ENCODE measurements at regions not wholly inside any gene's neighbourhood (a gene's known extent, or its start where the extent isn't known, plus 50 kb on each side); places are given as distances from the start of the nearest gene placed in this dataset.

DNA sequence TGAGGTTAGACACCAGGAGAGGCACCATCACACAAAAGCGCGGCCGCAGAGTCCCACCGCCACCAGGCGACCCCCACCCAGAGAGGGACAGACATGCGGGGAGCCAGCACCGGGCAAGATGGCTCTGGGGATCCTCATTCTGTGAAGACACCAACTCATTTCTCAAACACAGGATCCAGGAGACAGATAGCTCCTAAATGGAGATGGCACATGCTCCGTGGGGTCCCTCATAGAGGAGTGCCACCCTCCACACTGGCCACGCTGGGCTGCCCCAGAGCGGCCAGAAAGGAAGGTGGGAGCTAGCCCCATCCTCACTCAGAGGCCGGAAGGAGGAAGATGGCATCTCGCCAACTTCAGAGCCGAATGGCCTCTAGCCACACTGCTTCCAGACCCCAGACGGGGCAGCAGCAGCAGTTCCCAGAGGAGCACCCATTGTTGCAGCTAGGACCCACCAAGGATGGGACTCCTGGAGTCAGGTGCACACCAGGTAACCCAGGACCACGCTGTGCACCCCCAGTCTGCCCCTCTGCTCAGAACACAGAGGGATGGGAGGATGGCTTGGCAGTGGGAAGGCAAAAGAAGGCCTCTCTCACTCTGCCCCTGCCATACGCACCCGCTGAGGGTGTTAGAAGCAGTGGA lies 78.6 kb downstream of the ZIC5 start:
- no peak for DNase-seq (ENCODE audit: low read depth)

DNA sequence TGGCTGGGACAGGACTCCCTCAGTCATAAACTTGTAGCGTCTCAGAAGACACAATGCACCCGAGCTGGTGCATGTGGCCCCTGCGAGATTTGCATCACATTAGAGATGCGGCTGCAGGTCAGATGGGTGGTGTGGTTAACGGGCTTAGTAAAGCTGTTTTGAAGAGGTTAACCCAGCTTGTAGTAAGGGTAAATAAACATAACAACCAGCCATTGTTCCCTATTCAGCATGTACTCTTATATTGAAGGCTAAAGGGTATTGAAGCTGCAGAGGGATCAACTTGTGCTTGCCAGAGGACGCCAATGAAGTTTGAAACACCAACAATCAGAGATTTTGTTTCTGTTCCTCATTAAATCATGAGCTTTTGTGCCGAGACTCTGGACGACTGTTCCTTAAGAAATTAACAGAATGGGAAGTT lies 79.4 kb downstream of the ZIC5 start:
- no peak for DNase-seq (ENCODE audit: low read depth)

DNA sequence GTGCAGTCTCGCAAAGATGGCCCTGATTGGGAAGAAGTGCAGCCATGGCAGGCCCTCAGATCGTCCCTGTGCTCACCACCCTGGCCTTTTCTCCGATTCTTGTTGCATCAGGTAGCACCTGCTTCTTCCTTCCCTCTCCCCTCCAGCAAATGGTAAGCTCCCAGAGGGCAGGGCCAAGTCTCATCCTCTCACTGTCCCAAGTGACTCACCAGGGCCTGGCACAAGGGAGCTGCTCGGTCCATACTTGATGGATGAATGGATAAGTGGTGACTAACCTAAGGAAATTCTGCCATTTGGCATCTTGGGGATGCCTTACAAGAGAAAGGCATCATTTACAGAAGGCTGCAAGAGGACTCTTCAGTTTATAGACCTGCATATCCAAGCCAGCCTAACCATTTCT lies 84.9 kb downstream of the ZIC5 start:
- no peak for DNase-seq (ENCODE audit: low read depth)

DNA sequence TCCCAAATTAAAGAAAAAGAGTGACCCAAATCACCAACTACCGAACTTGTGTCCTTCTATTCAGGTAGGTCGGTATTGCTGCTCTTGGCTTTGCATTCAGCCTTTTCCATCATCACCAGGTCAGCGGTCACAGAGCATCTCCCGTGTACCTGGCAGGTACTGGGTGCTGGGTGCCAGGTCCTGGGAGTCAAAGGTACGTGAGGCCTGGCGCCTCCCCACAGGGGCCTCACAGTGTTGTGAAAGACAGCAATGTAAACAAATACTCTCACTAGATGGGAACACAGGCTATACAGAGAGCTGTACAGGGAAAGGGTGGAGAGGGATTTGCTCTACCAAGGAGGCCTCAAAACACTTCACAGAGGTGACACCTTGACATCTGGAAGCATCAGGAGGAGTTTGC lies 86.7 kb downstream of the ZIC5 start:
- DNase-seq (ENCODE audit: low read depth) = no peak

DNA sequence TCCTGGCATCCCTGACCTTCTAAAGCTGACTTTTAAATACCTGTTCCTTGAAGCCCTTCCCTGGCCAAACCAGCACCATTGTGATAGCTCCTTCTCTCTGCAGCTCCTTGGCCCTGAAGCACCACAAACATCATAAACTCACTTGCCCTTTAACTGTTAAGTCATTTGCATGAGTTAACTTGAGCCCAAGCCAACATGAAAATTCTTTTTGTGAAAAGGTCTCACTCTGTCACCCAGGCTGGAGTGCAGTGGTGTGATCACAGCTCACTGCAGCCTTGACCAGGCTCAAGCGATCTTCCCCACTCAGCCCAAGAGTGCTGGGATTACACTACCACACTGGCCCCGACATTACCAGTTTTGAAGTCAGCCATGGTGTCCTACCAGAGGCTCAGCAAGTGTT lies 87.8 kb downstream of the ZIC5 start:
- DNase-seq (ENCODE audit: low read depth) = no peak

DNA sequence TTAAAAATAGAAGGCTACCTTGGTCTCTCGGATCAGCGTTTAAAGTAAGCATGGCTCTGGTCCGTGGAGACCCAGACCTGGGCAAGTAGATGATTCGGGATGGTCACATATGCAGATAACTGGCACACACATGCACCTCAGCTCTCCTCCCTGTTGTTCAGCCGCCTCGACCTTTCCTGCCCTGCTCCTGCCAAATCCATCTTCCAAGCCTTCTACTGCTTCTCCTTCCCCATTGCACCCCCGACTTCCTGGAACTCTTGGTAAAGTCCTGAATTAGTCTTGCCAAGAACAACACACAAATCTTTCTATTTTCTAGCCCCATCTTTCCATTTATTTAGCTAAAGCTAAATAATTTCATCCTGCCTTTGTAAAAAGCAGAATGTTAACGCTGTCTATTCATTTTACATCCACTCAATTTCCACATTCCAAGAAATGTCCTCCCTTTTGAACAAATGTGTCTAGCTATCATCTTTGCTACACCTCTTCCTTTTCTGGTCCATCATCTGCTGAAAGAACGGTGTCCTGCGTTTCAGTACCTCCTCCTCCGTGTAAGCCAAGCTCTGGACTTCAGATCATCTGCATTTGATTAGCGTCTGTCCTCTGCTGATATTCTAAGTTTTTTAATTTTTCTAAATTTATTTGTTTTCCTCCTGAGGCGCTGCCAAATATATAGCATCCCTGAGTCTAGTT lies 92.5 kb downstream of the ZIC5 start:
- no peak for DNase-seq (ENCODE audit: low read depth)

DNA sequence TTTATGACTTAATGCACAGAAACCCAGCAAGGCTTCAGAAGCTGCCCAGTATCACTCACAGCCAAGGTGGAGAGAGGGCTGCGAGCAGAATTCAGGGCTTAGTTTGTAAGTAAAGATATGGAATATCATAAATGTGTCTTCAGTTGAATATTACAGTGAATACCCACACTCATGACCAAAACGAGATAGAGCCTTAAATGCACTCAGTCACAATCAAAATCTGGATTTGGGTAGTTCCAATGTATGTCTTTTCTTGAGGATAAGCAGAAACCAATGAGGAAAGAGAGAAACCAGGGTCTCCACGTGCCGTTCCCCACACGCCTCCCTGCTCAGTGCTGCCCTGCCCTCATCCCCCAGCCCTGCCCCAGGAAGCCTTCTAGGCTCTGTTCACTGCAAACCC lies 94.9 kb downstream of the ZIC5 start:
- DNase-seq (ENCODE audit: low read depth) = no peak

DNA sequence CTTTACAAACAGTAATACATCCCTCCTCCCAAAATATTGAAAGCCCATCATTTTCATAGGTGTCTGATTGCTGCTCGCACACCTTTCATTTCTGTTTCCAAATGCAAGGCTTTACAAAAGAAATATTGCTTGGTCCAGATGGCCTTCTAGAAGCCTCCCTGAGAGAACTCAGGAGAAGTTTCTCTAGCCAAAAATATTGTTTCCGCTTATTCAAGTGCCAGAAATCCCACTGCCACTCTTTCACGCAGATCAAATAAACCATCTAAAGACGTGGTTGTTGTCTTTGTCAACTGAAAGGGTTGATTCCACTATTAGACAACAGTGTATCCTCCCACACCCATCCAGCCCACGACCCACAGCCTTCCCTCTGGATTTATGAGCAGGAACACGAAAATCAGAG lies 96.2 kb downstream of the ZIC5 start:
- DNase-seq (ENCODE audit: low read depth) = no peak

DNA sequence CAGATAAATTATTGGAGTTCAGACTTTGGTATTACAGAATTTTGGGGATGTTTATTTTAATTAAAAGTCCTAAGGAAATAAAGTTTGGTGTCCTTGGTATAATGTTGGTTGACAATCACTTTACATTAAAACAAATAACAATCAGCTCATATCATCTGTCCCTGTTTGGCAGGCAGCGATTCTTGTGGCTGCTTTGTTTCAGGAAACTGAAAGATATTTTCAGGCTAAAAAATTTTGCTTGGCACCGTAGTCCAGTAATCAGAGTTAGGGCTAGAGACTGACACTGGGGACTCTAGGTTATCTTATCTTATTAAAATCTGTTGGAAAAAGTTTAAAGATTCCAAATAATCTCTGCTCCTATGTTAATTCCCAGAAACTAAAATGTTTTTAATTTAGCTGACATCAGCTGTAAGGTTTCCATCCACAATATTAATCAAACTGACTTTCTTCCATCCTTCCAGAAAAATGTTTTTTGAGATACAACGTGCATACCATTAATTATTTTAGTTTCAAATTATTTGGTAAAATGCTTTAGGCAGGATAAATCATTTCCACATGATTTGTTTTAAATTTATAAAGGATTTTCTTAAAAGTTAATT lies 97.6 kb downstream of the ZIC5 start:
- no peak for DNase-seq (ENCODE audit: low read depth)

DNA sequence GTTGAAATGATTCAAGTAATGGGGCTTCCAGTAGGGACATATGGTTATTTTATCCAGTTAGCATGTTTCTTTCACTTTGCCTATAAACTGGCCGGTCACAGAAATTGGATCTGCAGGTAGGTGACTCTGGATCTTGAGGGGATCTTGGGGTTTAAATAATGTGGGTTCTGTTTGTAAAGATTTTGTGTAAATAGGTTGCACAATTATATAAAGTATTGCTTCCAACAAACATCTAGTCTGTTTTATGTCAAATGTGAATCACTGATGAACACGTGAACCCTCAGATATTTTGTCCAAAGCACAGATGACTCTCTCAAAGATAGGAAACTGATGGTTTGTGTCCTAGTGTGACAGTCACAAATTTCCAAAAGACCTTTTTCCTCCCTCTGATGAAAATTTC lies 98.4 kb downstream of the ZIC5 start:
- no peak for DNase-seq (ENCODE audit: low read depth)

DNA sequence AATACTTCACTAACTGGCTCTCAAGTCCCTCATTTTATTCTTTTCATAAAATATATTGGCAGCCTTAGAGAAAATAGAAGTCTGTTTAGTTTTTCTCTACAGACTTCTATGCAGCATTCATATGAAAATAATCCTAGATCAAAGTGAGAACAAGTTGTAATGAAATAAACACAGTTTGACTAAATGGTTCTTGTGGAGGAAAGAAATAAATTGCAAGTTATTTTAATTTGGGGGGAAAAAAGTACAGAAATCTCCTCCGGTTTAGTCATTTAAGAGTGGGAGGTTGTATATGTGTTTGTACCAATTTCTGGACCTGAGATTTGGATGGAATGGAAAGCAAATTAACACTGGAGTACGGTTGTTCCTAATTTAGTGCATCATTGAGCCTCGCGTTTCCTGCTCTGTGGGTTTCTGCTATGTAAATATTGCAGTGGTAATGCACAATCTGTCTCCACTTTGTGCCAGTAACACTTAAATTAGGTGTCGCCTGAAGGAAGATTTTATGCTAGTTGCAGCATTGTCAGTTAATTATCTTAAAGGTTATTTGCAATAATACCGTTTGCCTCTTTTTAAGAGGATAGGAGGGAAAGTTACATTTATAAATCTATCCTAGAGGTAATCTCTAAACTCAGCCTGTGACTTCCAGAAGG lies 100.2 kb downstream of the ZIC5 start:
- no peak for DNase-seq (ENCODE audit: low read depth)

DNA sequence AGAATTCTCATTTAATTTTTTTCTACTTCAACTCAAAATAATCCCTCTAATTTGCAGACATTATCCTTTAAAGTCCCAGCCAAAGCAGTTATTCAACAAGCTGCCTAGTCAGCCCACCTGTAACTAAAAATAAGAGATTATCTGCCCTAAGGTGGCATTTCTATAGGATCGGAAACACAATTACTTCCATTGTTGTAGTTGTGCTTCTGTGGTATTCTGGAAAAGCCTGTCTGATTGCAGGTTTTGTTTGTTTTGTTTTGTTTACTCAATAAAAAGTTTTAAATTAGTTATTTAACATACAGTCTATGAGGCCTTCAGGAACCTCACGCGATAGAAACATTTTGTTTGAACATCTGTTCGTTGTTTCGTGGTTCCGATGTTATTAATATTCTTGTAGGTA lies 101.0 kb downstream of the ZIC5 start:
- DNase-seq (ENCODE audit: low read depth) = no peak

DNA sequence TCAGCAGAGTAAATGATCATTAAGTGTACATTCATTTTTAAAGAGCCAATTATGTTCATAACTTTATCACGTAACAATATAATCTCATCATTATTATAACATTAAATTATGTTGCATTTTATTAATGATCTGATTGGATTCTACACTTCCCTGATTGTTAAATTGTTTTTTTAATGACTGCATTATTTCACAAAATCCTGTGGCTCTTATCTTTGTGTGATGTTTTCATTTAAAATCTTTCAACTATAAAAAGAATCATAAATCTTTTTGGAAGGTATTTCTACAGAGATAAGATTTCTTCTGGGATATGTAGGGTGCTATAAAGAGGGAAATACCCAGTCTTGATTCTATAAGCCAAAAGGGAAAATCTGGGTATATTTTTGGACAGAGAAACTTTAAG lies 101.7 kb downstream of the ZIC5 start:
- no peak for DNase-seq (ENCODE audit: low read depth)

DNA sequence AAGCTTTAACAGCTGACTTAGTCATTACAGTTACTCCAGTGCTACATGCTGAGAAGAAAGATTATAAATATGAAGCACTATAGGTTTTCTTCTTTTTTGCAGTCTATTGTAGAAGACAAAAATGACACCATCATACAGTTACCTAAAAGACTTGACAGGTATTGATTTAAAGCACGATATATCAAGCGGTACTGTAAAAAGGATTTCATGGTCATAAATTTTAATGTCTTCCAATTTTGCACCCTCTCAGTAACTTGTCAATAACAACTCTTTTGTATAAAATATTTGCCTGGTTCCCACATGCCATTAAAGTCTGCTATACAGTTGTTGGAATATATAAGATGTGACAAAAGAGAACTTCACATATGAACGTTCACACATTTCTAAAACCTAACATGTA lies 102.8 kb downstream of the ZIC5 start:
- no peak for DNase-seq (ENCODE audit: low read depth)

DNA sequence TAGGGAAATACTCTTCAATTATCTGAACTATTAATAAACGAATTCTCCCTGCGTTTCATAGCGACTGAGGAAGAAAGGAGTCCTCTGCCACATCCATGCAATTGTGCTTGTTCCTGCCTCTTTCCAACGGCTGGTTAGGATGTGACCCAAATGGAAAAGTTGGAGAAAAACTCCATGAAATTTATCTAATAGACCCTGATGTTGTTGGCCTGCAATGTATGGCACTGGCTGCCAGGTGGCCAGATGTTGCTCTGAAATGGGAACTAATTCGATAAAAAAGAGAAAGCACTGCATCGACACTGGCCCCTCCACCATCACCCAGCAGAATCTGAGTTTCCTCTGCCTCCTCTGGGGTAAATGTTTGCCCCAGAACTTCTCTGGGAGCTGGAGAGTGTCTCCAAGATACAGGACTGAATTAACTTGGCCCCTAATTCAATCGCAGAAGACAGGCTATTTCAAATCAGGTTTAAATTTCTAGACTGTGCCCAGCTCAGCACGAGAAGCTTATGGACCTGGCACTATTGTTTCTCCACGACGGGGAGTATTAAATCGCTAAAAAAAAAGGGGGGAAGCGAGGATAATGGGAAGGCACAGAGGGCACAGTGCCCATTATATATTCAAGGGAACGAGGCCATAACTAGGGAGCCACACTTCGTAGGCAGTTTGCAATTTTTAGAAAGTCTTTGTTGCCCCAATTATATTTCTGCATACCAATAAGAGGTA lies 103.9 kb downstream of the ZIC5 start:
- no peak for DNase-seq (ENCODE audit: low read depth)

DNA sequence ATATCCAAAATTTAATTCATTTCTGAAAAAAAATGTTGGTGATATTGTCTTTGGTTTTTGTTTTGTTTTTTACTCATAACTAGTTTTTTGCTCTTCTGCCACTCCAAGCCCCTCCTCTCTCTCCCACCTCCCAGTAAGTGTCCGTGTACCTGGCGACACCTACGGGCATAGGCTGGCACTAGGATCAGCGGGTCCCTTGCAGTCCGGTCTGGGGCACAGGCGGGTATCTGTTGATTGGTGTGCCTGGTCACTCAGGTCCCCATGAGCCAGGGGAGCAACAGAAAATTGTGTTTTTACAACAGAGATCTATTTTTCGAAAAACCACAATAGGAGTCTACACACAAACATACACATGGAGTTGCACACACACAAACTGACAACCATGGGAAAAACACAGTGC lies 104.8 kb downstream of the ZIC5 start:
- no peak for DNase-seq (ENCODE audit: low read depth)

DNA sequence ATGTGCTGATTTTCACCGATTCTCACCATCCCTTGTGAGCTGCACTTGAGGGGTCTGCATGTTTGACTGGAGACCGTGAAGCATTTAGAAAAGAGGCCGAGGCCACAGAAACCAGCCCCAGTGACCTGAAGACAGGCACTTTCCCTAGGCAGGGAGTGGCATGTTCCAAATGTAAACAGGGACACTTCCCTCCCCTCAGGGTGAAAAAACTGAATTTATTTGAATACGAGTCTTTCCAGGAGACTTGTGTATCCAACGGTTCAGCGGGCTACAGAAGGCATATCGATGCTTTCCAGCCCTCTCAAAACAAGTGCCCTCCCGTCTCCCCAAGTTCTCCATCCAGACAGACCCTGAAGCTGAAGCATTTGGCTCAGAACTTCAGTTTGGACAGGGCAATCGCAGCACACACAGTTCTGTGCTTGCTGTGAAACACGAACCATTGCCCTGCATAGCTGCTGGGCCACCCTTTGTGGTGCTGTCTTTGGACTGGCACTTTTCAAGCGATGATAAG lies 106.1 kb downstream of the ZIC5 start:
- DNase-seq (ENCODE audit: low read depth) = no peak

DNA sequence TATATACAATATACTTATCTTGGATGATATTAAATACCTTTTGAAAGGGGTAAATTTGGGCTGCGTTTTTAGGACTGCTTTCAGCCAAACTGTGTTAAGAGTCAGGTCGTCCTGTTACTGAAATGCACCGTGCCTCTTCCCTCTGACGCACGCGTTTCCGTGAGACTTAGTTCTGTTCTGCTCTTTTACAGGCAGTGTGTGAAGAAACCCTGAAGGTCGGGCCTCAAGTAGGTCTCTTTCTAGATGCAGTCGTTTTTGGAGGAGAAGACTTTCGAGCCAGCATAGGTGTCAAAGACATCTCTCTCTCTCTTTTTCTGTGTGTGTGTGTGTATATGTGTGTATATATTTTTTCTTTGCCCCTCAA lies 107.0 kb downstream of the ZIC5 start:
- DNase-seq (ENCODE audit: low read depth) = no peak

DNA sequence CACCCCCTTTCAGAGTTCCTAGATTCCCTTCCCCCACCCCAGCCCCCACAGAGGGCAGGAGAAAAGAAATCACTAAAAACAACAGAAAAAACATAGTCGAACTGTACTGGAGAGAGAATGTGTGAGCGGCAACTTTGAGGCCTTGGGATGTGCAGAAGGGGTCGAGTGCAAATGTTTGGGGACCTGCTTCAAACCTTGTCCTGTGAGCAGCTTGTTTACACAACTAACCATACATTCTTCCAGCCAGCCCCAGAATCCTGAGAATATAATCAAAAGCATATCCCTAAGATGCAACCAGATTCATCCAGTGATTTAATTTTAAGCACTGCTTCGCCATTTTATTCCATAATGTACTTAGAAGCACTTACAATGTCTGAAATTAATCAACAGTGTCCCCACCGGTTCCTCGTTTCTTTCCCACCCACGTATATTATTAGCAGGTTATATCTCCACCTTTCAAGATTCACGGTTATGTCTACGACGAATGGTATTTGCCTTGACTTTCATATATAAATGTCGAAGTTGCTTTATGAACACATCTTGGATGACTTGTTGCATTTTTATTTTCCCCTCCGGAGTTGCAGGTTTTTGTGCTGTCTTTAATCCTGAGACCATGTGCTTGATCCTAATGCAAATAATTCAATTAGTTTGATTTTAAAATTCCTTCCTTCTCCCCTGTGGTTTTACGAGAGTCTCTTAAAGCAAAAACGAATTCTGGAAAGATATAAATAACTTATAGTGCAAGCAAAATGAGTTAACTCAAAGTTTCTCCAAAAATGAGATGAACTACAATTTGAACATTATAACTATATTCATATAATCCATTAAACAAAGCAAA lies 107.6 kb downstream of the ZIC5 start:
- DNase-seq (ENCODE audit: low read depth) = no peak

DNA sequence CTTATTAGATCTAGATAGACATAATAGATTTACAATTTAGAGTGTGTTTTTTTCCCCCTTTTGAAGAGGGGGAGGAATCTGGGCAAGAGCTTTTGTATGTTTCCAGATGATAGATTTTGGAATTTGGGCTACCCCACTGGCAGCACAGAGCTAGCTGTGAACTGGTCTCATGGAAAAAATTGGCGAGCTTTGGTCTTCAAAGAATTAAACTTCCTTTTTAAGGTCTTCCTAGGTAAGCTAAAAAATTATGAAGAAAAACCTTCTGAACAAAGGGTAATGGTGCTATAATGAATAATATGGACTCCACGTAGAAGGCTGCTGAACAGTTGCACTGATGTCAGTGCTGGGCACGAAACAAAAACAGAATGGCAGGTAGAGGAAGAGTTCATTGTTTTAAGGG lies 109.3 kb downstream of the ZIC5 start:
- no peak for DNase-seq (ENCODE audit: low read depth)

DNA sequence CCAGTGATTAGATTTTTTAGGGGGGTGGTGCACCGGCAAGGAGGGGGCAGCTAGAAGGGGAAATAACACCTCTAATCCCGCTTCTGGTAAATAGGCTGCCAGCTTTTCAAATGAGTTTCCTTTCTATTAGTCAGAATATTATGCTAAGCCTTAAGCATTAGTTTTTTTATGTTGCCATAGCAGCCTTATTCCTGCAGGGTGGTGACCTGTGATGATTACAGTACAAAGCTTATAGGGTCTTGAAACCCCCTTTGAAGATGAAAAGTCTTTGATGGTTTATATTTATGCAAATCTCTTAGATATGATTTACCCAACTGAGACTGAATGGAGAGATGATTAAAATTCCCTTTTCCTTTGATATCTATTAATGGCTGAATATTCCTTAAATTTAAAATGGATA lies 109.8 kb downstream of the ZIC5 start:
- no peak for DNase-seq (ENCODE audit: low read depth)

DNA sequence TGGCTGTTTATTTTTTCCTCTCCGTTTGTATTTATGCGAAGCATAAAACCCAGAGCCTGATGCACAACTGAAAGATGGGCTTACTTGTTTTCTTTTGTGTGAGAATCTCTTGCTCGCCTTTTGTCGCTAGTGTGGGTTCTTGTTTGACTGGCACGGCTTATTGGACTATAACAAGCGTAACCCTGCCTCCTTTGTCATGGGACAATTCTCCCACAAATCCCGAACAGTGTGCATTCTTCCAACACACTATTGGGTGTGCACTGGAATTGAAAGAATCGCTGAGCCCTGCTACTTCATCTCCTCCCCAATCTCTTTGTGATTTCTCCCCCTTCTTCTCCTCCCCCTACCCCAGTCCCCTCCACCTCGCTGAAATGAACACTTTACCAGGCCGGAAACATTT lies 110.8 kb downstream of the ZIC5 start:
- no peak for DNase-seq (ENCODE audit: low read depth)

Data from HS-5 (cell line).